ENCODE measurements at regions not wholly inside any gene's neighbourhood (a gene's known extent, or its start where the extent isn't known, plus 50 kb on each side); places are given as distances from the start of the nearest gene placed in this dataset.

- TF ChIP-seq, protein P1, sequence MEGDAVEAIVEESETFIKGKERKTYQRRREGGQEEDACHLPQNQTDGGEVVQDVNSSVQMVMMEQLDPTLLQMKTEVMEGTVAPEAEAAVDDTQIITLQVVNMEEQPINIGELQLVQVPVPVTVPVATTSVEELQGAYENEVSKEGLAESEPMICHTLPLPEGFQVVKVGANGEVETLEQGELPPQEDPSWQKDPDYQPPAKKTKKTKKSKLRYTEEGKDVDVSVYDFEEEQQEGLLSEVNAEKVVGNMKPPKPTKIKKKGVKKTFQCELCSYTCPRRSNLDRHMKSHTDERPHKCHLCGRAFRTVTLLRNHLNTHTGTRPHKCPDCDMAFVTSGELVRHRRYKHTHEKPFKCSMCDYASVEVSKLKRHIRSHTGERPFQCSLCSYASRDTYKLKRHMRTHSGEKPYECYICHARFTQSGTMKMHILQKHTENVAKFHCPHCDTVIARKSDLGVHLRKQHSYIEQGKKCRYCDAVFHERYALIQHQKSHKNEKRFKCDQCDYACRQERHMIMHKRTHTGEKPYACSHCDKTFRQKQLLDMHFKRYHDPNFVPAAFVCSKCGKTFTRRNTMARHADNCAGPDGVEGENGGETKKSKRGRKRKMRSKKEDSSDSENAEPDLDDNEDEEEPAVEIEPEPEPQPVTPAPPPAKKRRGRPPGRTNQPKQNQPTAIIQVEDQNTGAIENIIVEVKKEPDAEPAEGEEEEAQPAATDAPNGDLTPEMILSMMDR (IDR thresholded peaks at IDR 0.05 in 8 of 11, conservative IDR thresholded peaks at IDR 0.05 in 3 of 11), result no peak
- no peak for TF ChIP-seq POLR2A (IDR thresholded peaks at IDR 0.05)
- TF ChIP-seq POLR2AphosphoS5 (IDR thresholded peaks at IDR 0.05), result no peak
Observed at GRCh38 chr18:66226782-66227181, 377.1 kb downstream of the CDH19 start.
